Thyroid gland (tissue), 4 donors: ENCODE measurements at regions not wholly inside any gene's neighbourhood (a gene's known extent, or its start where the extent isn't known, plus 50 kb on each side); places are given as distances from the start of the nearest gene placed in this dataset.

Experiments
- DNase-seq, 2 donors: peaks; one replicate each; pipeline ENCODE4 v3.0.0-alpha.2; 2019
- H3K27ac ChIP-seq, 3 donors: fragments of 200-600 bp; sonication (generic); 1 replicate in 2 of 3; 2 replicates in 1 of 3; pipeline ENCODE4 v1.5.1; 2016 to 2019; ENCODE audit warnings: mild to moderate bottlenecking in 1 of 3, moderate library complexity in 1 of 3
- H3K27me3 ChIP-seq: fragments of 200-600 bp; sonication (generic); one replicate; pipeline ENCODE4 v1.5.1; 2019
- H3K36me3 ChIP-seq, 2 donors: fragments of 200-600 bp; sonication (generic); one replicate each; pipeline ENCODE4 v1.5.1; 2016 to 2019
- H3K4me1 ChIP-seq, 2 donors: fragments of 200-600 bp; sonication (generic); one replicate each; pipeline ENCODE4 v1.5.1; 2017 to 2019
- H3K4me3 ChIP-seq, 3 donors: fragments of 200-600 bp; sonication (generic); replicated peaks in 1 of 3; 1 replicate in 2 of 3; 2 replicates in 1 of 3; pipeline ENCODE4 v1.5.1; 2016; ENCODE audit warnings: mild to moderate bottlenecking in 1 of 3
- H3K9me3 ChIP-seq: fragments of 200-600 bp; sonication (generic); one replicate; pipeline ENCODE4 v1.5.1; 2017
- CTCF ChIP-seq, 6 experiments: fragments of 200-600 bp in 3 of 6; fragments of 450-650 bp in 3 of 6; sonication (generic) in 3 of 6; IDR thresholded peaks; one replicate each; pipeline ENCODE4 v1.5.1; 2016 to 2019; ENCODE audit warnings: antibody characterized with exemption in 6 of 6, mild to moderate bottlenecking in 2 of 6, inconsistent platforms in 1 of 6, moderate library complexity in 1 of 6
- POLR2A ChIP-seq, 2 donors: fragments of 450-650 bp; IDR thresholded peaks; one replicate each; pipeline ENCODE4 v1.6.1; 2017; ENCODE audit warnings: antibody characterized with exemption in 2 of 2, mild to moderate bottlenecking in 2 of 2, moderate library complexity in 1 of 2
- WGBS, 2 donors: methylation state at CpG; one replicate each; pipeline ENCODE4 v1.1.5; 2017; 5-methylcytosine and 5-hydroxymethylcytosine counted together
- intact Hi-C: fragments of 100-400 bp; cut with DNase I; formaldehyde crosslinking; loops from one replicate; pipeline ENCODE4 v1.15.1; 2023

DNA sequence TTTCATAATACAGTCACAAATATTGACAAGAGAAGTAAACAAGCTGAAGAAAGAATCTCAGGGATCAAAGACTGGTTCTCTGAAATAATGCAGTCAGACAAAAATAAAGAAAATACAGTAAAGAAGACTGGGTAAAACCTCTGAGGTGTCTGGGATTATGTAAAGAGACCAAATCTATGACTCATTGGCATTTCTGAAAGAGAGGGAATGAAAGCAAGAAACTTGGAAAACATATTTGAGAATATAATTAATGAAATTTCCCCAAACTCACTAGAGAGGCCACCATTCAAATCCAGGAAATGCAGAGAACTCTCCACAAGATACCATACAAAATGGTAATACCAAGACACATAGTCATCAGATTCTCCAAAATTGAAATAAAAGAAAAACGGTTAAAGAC lies 53.0 kb upstream of the GPC6 start:
- no peaks in the 10 kb centered on the region for H3K9me3 ChIP-seq
- WGBS, 2 donors, result 62 to 81% methylated on average over 1 of the region's 1 CpG
- TF ChIP-seq POLR2A (IDR thresholded peaks at IDR 0.05), result no peak
- no peak for TF ChIP-seq CTCF (IDR thresholded peaks at IDR 0.05)
- H3K27ac ChIP-seq, result no peak overlapping the region
- intact Hi-C loops, result no loop called here
- DNase-seq, result no peak
- no peaks in the 10 kb centered on the region for H3K4me1 ChIP-seq
- H3K4me3 ChIP-seq, result no peak overlapping the region
- no peaks in the 10 kb centered on the region for H3K27me3 ChIP-seq
- H3K36me3 ChIP-seq, result no peaks in the 10 kb centered on the region

- Histone ChIP-seq H3K27ac (no peak overlapping the region), H3K9me3 (no peaks in the 10 kb centered on the region), H3K4me1 (no peaks in the 10 kb centered on the region), H3K36me3 (no peaks in the 10 kb centered on the region), H3K4me3 (no peak overlapping the region), H3K27me3 (no peaks in the 10 kb centered on the region)
- DNase-seq, result no peak
- 90 to 91% methylated on average over 3 of the region's 3 CpGs for WGBS, 2 donors
- TF ChIP-seq POLR2A (IDR thresholded peaks at IDR 0.05) (no peak), CTCF (IDR thresholded peaks at IDR 0.05) (no peak)
- intact Hi-C loops, result no loop called here
Measured at GRCh38 chr13:93174260-93174659, 52.3 kb upstream of the GPC6 start.
